GM12891 (cell line): ENCODE measurements at regions not wholly inside any gene's neighbourhood (a gene's known extent, or its start where the extent isn't known, plus 50 kb on each side); places are given as distances from the start of the nearest gene placed in this dataset.

ENCODE experiments used
- PAX5 ChIP-seq: IDR thresholded peaks from 2 replicates; pipeline ENCODE4 v1.6.1; 2011; ENCODE audit warnings: low read length, moderate library complexity, mild to moderate bottlenecking; ENCODE audit not compliant: insufficient read depth, severe bottlenecking
- POLR2A ChIP-seq: IDR thresholded peaks from 2 replicates; pipeline ENCODE4 v1.6.1; 2011; ENCODE audit warnings: low read depth, low read length, control low read depth
- POLR2AphosphoS5 ChIP-seq: IDR thresholded peaks from 2 replicates; pipeline ENCODE4 v1.6.1; 2011; ENCODE audit warnings: low read depth, low read length, control low read depth
- SPI1 ChIP-seq: IDR thresholded peaks from 2 replicates; pipeline ENCODE4 v1.6.1; 2011; ENCODE audit warnings: low read depth, low read length, control low read depth
- TAF1 ChIP-seq: IDR thresholded peaks from 2 replicates; pipeline ENCODE4 v1.6.1; 2011; ENCODE audit warnings: low read depth, low read length, control low read depth

DNA sequence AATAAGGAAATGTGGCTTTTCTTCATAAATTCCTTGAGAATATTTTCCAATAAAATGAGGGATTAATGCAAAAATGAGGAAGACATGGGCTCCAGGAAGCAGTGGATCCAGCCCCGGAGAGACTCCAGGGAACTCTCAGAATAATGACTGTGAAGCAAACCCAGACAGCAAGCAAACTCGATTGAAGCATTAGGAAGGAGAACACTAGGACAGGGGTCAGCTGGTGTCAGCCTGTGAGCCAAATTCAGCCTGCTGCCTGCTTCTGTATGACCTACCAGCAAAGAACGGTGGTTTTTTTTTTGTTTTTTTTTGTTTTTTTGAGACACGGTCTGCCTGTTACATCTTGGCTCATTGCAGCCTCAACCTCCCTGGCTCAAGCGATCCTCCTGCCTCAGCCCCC, 133.9 kb upstream of the FOXN2 start:
- TF ChIP-seq POLR2A (no peak), TAF1 (no peak), POLR2AphosphoS5 (no peak), SPI1 (no peak), PAX5 (no peak)
